HEK293T (cell line): ENCODE measurements at regions not wholly inside any gene's neighbourhood (a gene's known extent, or its start where the extent isn't known, plus 50 kb on each side); places are given as distances from the start of the nearest gene placed in this dataset.

ENCODE experiments used
- CTCF ChIA-PET: fragments of 350-600 bp; formaldehyde crosslinking; extraction: SDS; loops from one replicate; lab custom pipeline; 2021; ENCODE audit warnings: antibody characterized with exemption, inconsistent platforms; lab: Yijun Ruan, JAX
- POLR2A ChIA-PET: fragments of 350-600 bp; formaldehyde crosslinking; extraction: SDS; loops from one replicate; lab custom pipeline; 2020; ENCODE audit warnings: antibody characterized with exemption, inconsistent platforms; lab: Yijun Ruan, JAX
- DNase-seq: peaks from one replicate; pipeline ENCODE4 v3.0.0; 2012; ENCODE audit warnings: mixed read lengths; ENCODE audit errors: extremely low spot score
- ARNT ChIP-seq: fragments of 450-650 bp; IDR thresholded peaks from 2 replicates; pipeline ENCODE4 v1.6.1; 2017; ENCODE audit warnings: mild to moderate bottlenecking
- BHLHE40 ChIP-seq: fragments of 450-650 bp; IDR thresholded peaks from 2 replicates; pipeline ENCODE4 v1.6.1; 2016; ENCODE audit warnings: mild to moderate bottlenecking, moderate library complexity, borderline replicate concordance
- CTBP1 ChIP-seq: fragments of 450-650 bp; IDR thresholded peaks from 2 replicates; pipeline ENCODE4 v1.6.1; 2016; ENCODE audit warnings: borderline replicate concordance
- ELF4 ChIP-seq: fragments of 450-650 bp; IDR thresholded peaks from 2 replicates; pipeline ENCODE4 v1.6.1; 2017; ENCODE audit warnings: antibody characterized with exemption
- FOXA1 ChIP-seq: fragments of 450-650 bp; IDR thresholded peaks from 2 replicates; pipeline ENCODE4 v1.6.1; 2016; ENCODE audit warnings: mild to moderate bottlenecking
- FOXK2 ChIP-seq: fragments of 450-650 bp; IDR thresholded peaks from 2 replicates; pipeline ENCODE4 v1.6.1; 2016; ENCODE audit warnings: mild to moderate bottlenecking
- FOXM1 ChIP-seq: fragments of 450-650 bp; IDR thresholded peaks from 2 replicates; pipeline ENCODE4 v1.6.1; 2017; ENCODE audit warnings: mild to moderate bottlenecking, borderline replicate concordance
- HDGF ChIP-seq: fragments of 450-650 bp; IDR thresholded peaks from 2 replicates; pipeline ENCODE4 v1.6.1; 2017; ENCODE audit warnings: antibody characterized with exemption, borderline replicate concordance
- L3MBTL2 ChIP-seq: fragments of 450-650 bp; conservative IDR thresholded peaks from 2 replicates; pipeline ENCODE4 v1.6.1; 2016; ENCODE audit warnings: mild to moderate bottlenecking
- LEF1 ChIP-seq: fragments of 450-650 bp; IDR thresholded peaks from 2 replicates; pipeline ENCODE4 v1.6.1; 2017; ENCODE audit warnings: mild to moderate bottlenecking, borderline replicate concordance
- NFRKB ChIP-seq: fragments of 450-650 bp; IDR thresholded peaks from 2 replicates; pipeline ENCODE4 v1.6.1; 2016; ENCODE audit warnings: mild to moderate bottlenecking, moderate library complexity
- PKNOX1 ChIP-seq: fragments of 450-650 bp; IDR thresholded peaks from 2 replicates; pipeline ENCODE4 v1.6.1; 2016
- SP1 ChIP-seq: fragments of 450-650 bp; IDR thresholded peaks from 2 replicates; pipeline ENCODE4 v1.6.1; 2017
- SUZ12 ChIP-seq: fragments of 450-650 bp; IDR thresholded peaks from 2 replicates; pipeline ENCODE4 v1.6.1; 2016; ENCODE audit warnings: mild to moderate bottlenecking
- TARDBP ChIP-seq: fragments of 450-650 bp; IDR thresholded peaks from 2 replicates; pipeline ENCODE4 v1.6.1; 2016
- ZNF384 ChIP-seq: fragments of 450-650 bp; IDR thresholded peaks from 2 replicates; pipeline ENCODE4 v1.6.1; 2016

GRCh38 chr18:73986711-73987110 lies 160.9 kb downstream of the FBXO15 start:
- no peak for DNase-seq
- ChIA-PET POLR2A (no interaction called here), CTCF (no interaction called here)
- no peak for TF ChIP-seq FOXM1
- TF ChIP-seq FOXA1 = no peak
- no peak for TF ChIP-seq FOXK2
- TF ChIP-seq SP1 = no peak
- TF ChIP-seq SUZ12 = no peak
- no peak for TF ChIP-seq L3MBTL2
- TF ChIP-seq CTBP1 = no peak

- ChIA-PET POLR2A (no interaction called here), CTCF (no interaction called here)
- no peak for DNase-seq
- TF ChIP-seq TARDBP = no peak
These were observed 161.6 kb downstream of the FBXO15 start for GRCh38 chr18:73985855-73986625.

GRCh38 chr18:73983970-73984369 lies 163.7 kb downstream of the FBXO15 start:
- no peak for DNase-seq
- TF ChIP-seq FOXA1 = no peak
- no peak for TF ChIP-seq FOXK2
- no peak for TF ChIP-seq HDGF
- TF ChIP-seq FOXM1 = no peak
- no peak for TF ChIP-seq ELF4
- no peak for TF ChIP-seq TARDBP
- TF ChIP-seq SUZ12 = no peak
- TF ChIP-seq NFRKB = no peak
- TF ChIP-seq SP1 = no peak
- TF ChIP-seq BHLHE40 = no peak
- no peak for TF ChIP-seq CTBP1
- no peak for TF ChIP-seq ARNT
- no peak for TF ChIP-seq LEF1
- ChIA-PET POLR2A (no interaction called here), CTCF (no interaction called here)

GRCh38 chr18:73983496-73983895 lies 164.1 kb downstream of the FBXO15 start:
- ChIA-PET CTCF (no interaction called here), POLR2A (no interaction called here)
- TF ChIP-seq BHLHE40 (no peak), CTBP1 (no peak)
- DNase-seq = no peak

GRCh38 chr18:73981796-73982195 lies 165.8 kb downstream of the FBXO15 start:
- DNase-seq = no peak
- TF ChIP-seq FOXA1 (no peak), SUZ12 (no peak)
- POLR2A ChIA-PET = no interaction called here
- CTCF ChIA-PET = no interaction called here

GRCh38 chr18:73980289-73980979 lies 167.2 kb downstream of the FBXO15 start:
- ChIA-PET CTCF (interaction anchor here (0.5 kb wide), 1 partner anchor 475 kb away, joined by 10 read pairs; no protein-coding TSS in a partner anchor), POLR2A (no interaction called here)
- DNase-seq = peak; percentile 23
- TF ChIP-seq L3MBTL2 (no peak), CTBP1 (no peak), SP1 (no peak), ZNF384 (no peak), FOXM1 (no peak), SUZ12 (no peak), LEF1 (no peak), FOXA1 (no peak), NFRKB (no peak), ELF4 (no peak), HDGF (no peak), FOXK2 (no peak), BHLHE40 (no peak), ARNT (no peak), PKNOX1 (no peak), TARDBP (no peak)

- CTCF ChIA-PET = interaction anchor here (0.5 kb wide), 1 partner anchor 476 kb away, joined by 10 read pairs; no protein-coding TSS in a partner anchor
- no peak for DNase-seq
- POLR2A ChIA-PET = no interaction called here
- TF ChIP-seq SP1 = no peak
- TF ChIP-seq SUZ12 = no peak
These were observed 167.9 kb downstream of the FBXO15 start for GRCh38 chr18:73979742-73980141.

- POLR2A ChIA-PET = no interaction called here
- CTCF ChIA-PET = no interaction called here
These were observed 171.2 kb downstream of the FBXO15 start for GRCh38 chr18:73976433-73976832.

More at GRCh38 chr18:73976433-73976832, 171.2 kb downstream of the FBXO15 start:
- no peak for TF ChIP-seq FOXK2
- no peak for TF ChIP-seq LEF1
- no peak for TF ChIP-seq L3MBTL2
- TF ChIP-seq ARNT = no peak
- TF ChIP-seq SUZ12 = no peak
- no peak for TF ChIP-seq ZNF384
- TF ChIP-seq CTBP1 = no peak
- TF ChIP-seq FOXA1 = no peak
- no peak for TF ChIP-seq ELF4
- no peak for TF ChIP-seq HDGF
- no peak for TF ChIP-seq TARDBP
- TF ChIP-seq BHLHE40 = no peak
- TF ChIP-seq NFRKB = no peak
- TF ChIP-seq FOXM1 = no peak
- no peak for DNase-seq
